NCI-H1694 (cell line): ENCODE measurements at regions not wholly inside any gene's neighbourhood (a gene's known extent, or its start where the extent isn't known, plus 50 kb on each side); places are given as distances from the start of the nearest gene placed in this dataset.
"Not testable (repeated sequence)": the region's sequence is repeated elsewhere in the genome, so short reads cannot be mapped to it uniquely, and the experiment has no call there.

Source experiments
- DNase-seq: peaks from one replicate; lab custom pipeline; 2025; lab: John Stamatoyannopoulos, UW

DNA sequence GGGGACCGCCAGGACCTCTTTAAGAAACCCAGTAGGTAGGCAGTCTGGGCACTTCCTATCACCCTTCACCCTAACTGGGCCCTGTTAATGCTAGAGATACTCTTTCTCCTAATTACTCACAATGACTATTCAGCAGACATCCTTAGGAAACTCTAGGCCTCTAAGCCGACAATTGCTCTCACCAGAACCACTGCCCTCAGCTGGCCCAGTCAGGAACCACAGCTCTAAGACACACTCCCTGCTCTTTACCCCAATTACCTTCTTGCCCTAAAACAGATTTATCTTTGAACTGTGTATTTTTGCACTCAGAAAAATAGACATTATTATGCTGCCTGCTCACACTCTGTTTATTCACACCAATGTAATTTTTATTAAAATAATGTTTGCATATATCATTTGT is 432.6 kb upstream of the SLC30A5 start:
- no peak for DNase-seq

DNA sequence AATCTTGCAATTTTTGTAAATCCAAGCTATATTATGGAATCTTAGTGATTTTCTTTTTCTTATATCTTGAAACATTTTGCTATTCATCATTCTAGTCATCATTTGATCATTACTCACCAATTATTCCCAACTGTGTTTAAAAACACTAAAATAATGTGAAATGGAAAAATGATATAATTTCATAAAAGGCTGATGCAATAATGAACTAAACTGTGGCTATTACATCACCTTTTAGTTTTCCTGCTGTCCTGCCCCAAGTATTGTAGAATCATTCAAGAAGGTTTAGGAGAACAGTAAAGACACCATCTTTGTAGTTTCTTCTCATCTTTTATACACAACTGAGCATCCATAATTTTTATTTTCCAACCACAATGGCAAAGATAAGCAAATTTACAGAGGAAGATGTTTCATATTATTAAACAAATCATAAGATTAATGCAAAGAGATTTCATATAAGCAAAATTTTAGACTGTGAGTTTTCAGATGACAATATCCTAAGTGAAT is 431.0 kb upstream of the SLC30A5 start:
- DNase-seq = no peak

GRCh38 chr5:68669864-68670575 is 423.8 kb upstream of the SLC30A5 start:
- no peak for DNase-seq

GRCh38 chr5:68673106-68673822 is 420.6 kb upstream of the SLC30A5 start:
- no peak for DNase-seq

GRCh38 chr5:68673823-68674180 is 420.0 kb upstream of the SLC30A5 start:
- DNase-seq = no peak

- no peak for DNase-seq
Measured at GRCh38 chr5:68679041-68679440, 414.8 kb upstream of the SLC30A5 start.

- no peak for DNase-seq
Measured at GRCh38 chr5:68680366-68680765, 413.4 kb upstream of the SLC30A5 start.

DNA sequence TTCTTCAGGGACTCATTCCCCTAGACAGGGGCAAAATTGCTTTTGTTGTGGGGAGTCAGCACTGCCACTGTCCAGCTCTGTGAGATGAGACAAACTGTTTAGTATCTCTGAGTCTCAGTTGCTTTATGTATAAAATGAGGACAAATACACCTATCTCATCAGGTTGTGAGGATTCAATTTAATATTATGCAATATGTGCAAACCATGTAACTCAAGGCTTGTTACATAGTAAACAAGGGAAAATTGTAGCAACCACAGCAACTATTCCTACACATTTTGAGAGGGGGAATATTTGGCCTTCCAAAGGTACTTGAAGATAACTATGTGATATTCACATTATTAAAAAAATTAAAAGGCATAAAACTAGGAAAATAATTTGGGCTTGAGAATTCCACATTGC is 411.9 kb upstream of the SLC30A5 start:
- DNase-seq = no peak

- no peak for DNase-seq
Measured at GRCh38 chr5:68682400-68683160, 411.2 kb upstream of the SLC30A5 start.

- DNase-seq = no peak
Measured at GRCh38 chr5:68683632-68684036, 410.2 kb upstream of the SLC30A5 start.

- DNase-seq = no peak
Measured at GRCh38 chr5:68685863-68686262, 408.0 kb upstream of the SLC30A5 start.

DNA sequence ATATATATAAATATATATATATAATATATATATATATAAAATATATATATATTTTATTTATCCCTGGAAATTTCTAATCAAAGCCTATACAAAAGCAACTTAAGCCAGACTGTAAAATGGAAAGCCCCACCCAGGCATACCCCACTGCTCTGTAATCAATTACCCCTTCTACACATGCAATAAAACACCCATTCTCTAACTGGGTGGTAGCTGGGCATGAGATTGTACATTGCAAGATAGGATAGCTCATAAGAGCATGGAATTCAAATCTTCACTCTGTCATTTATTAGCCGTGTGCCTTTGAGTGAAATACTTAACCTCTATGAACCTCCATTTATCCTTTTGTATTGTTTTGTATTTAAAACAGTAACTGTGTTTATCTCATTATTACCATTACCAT is 405.3 kb upstream of the SLC30A5 start:
- no peak for DNase-seq

DNA sequence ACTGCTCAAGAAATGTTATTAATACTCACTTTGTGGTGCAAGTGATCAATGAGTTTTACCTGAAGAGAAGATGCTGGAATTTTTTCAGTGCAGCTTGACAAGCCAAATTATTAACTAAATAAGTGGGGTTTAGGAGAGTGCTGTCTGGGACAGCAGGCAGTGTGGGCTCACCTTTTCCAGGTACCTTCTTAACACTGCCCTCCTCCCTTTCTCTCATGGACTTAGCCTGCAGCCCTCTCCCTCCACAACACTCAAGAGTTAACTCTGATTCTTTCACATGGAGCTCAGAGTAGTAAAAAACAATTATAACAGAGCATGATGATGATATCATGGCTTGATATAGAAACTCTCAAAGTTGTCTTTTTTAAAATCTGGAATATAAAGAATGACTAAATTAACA is 404.8 kb upstream of the SLC30A5 start:
- DNase-seq = no peak

- not testable (repeated sequence) for DNase-seq
Measured at GRCh38 chr5:68691874-68692273, 401.9 kb upstream of the SLC30A5 start.

DNA sequence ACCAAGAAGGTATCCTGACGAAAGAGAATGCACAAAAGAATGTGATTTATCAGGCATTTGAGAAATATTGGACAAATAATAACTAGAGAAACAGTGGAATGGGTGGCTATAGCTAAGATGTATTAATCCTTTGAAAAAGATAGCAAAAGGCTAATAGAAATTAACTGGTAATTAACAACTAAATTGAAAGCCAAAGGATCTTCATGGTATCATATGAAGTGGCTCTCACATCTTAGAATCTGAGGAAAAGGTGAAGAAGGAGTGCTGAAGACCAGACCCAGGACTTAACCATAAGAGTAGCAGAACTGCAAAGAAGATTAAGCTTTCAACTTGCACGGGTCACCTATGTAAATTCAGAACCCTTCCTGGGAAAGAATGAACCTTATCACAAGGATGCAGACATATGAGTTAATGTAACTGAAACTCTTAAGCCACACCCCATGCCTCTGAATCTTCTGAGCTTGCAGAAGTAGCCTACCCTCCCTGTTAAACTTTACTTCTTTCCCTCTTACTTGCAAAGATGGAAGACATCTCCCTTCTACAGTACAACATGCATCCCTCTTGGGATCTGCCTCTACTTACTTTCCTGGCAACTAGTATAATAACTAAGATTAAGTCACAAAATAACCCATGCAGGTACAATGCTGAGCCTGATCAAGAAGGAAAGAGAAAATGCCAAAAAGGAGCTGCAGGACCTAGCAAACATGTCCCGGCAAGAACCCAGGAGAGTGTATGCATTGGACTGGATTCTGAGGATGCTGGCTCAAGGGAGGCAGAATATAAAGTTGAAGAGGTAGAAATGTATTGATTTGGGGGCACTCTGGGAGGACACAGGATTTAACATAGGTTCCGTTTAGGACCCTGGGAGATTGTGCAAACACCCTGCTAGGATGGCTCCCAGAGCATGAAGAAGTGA is 395.5 kb upstream of the SLC30A5 start:
- DNase-seq = no peak

GRCh38 chr5:68699966-68700365 is 393.8 kb upstream of the SLC30A5 start:
- no peak for DNase-seq

DNA sequence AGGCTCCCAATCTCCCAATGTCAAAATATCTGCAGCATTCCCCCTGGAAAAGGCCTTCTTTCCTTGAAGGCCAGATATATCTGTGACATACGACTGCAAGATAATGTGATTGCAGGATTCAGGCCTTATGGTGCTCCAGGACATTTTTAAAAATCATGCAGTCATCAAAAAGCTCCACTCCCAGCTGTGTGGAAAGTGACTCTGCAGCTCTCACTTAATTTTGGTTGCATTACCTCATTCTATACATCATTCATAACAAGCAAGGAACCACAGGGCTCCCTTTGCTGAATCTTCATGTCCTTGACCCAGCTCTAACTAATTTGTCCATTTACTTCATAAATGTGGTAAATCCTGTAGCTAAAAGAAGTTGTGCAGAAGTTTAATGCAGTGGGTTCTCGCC is 386.2 kb upstream of the SLC30A5 start:
- DNase-seq = no peak

GRCh38 chr5:68708156-68708841 is 385.5 kb upstream of the SLC30A5 start:
- no peak for DNase-seq

- no peak for DNase-seq
Measured at GRCh38 chr5:68708842-68709170, 385.0 kb upstream of the SLC30A5 start.

DNA sequence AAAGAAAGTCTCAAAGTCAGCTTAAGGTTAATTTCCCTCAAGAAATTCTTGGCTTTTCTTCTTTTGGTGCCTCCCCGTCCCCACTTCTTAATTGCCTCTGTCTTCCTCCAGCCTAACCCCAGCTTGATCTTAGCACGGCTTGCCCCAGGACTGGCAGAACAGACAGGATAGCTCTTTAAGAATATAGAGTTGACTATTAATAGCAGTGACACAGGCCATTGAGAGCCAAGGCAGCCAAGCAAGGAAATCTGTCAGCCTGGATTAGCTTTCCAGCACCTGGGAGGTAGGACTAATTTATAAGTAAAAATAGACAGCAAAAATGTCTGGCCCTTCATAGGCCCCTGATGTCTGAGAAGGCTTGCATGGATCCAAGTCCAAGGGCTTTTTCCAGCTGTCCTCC is 384.6 kb upstream of the SLC30A5 start:
- no peak for DNase-seq

DNA sequence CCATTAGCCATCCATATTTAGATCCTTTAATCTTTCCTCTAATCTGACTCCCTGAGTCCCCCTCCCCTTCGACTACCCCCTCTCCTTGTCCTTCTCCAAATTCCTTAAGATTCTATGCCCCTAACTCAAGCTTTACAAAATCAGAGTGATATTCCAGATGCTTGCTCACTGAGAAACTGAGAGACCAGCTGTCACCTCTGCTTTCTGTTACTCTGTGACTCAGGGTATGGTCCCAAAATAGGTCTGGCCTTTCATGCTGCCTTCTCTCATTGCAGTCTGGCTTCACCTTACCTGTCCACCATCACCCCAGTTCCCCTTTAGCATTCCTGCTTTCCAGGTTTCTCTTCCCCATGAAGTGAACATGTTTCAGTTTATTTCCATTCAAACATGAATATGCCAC is 383.3 kb upstream of the SLC30A5 start:
- no peak for DNase-seq
